ENCODE measurements at regions not wholly inside any gene's neighbourhood (a gene's known extent, or its start where the extent isn't known, plus 50 kb on each side); places are given as distances from the start of the nearest gene placed in this dataset.

- Histone ChIP-seq H4K91ac (replicated peaks; ENCODE audit: insufficient read length, low read length) (no peak overlapping the region), H4K5ac (ENCODE audit: insufficient read length, low read depth, low read length) (no peak overlapping the region), H4K20me1 (replicated peaks in 1 of 2; ENCODE audit: control insufficient read depth in 1 of 2, insufficient read depth in 2 of 2, low read length in 2 of 2) (no peaks in the 10 kb centered on the region), H3K4ac (replicated peaks; ENCODE audit: insufficient read length, low read depth, low read length) (no peak overlapping the region), H3K23ac (ENCODE audit: insufficient read length) (no peak overlapping the region), H3K27ac (ENCODE audit: low read depth, low read length) (no peak overlapping the region), H2BK15ac (ENCODE audit: low read length) (no peak overlapping the region), H3K9me3 (ENCODE audit: insufficient read depth in 2 of 2, low read depth in 1 of 2, low read length in 1 of 2) (no peaks in the 10 kb centered on the region), H3K79me2 (ENCODE audit: control insufficient read depth in 1 of 2, insufficient read depth in 2 of 2, low read length in 2 of 2) (no peaks in the 10 kb centered on the region), H3K9ac (replicated peaks in 1 of 4; ENCODE audit: extremely low read depth in 1 of 4, low read depth in 3 of 4, low read length in 3 of 4) (no peak overlapping the region), H4K8ac (ENCODE audit: extremely low read depth, insufficient read depth, low read length) (no peak overlapping the region), H2AK5ac (ENCODE audit: low read depth, low read length) (no peak overlapping the region), H3K14ac (ENCODE audit: insufficient read length) (no peak overlapping the region), H3K4me1 (replicated peaks in 1 of 4; ENCODE audit: control insufficient read depth in 3 of 4, insufficient read depth in 4 of 4, low read length in 3 of 4) (no peaks in the 10 kb centered on the region), H3K36me3 (ENCODE audit: control insufficient read depth in 2 of 4, insufficient read depth in 4 of 4, low read length in 3 of 4) (no peaks in the 10 kb centered on the region), H2BK5ac (ENCODE audit: low read depth, low read length) (no peak overlapping the region), H2AFZ (ENCODE audit: low read length) (no peak overlapping the region), H3K18ac (ENCODE audit: extremely low read depth, low read length) (no peak overlapping the region), H3K79me1 (ENCODE audit: low read depth, low read length) (no peaks in the 10 kb centered on the region), H2BK120ac (replicated peaks; ENCODE audit: low read depth, low read length) (no peak overlapping the region), H2BK20ac (ENCODE audit: low read length) (no peak overlapping the region), H3K27me3 (replicated peaks in 1 of 4; ENCODE audit: control insufficient read depth in 3 of 4, extremely low read depth in 1 of 4, insufficient read depth in 3 of 4, low read length in 3 of 4) (no peaks in the 10 kb centered on the region), H2BK12ac (ENCODE audit: low read depth, low read length) (no peak overlapping the region), H3K4me2 (ENCODE audit: insufficient read depth in 1 of 2, low read depth in 2 of 2, low read length in 2 of 2) (no peak overlapping the region), H3K23me2 (ENCODE audit: low read depth, low read length) (no peaks in the 10 kb centered on the region), H3K4me3 (ENCODE audit: extremely low read depth in 1 of 4, insufficient read depth in 2 of 4, low read depth in 3 of 4, low read length in 4 of 4) (no peak overlapping the region), H3K56ac (replicated peaks; ENCODE audit: insufficient read length, low read depth, low read length) (no peak overlapping the region)
- no peak for DNase-seq (ENCODE audit: low read depth in 1 of 2, low spot score in 2 of 2)
- CTCF ChIA-PET (ENCODE audit: partially characterized antibody), result no interaction called here
- no peak for FAIRE-seq
- POLR2A ChIA-PET (ENCODE audit: partially characterized antibody), result no interaction called here
- 94% methylated on average over 3 of the region's 3 CpGs; no CpG with 5 or more reads in 1 of the 2 experiments for WGBS, 2 experiments (ENCODE audit: extremely low coverage in 1 of 2, insufficient coverage in 1 of 2, insufficient read length in 1 of 2, insufficient replicate concordance in 2 of 2, low coverage in 1 of 2, low lambda C conversion rate in 2 of 2, missing lambda C conversion rate in 1 of 2)
- TF ChIP-seq RBBP5 (IDR thresholded peaks at IDR 0.05; ENCODE audit: borderline replicate concordance, low read depth, low read length) (no peak), USF2 (IDR thresholded peaks at IDR 0.05; ENCODE audit: low read length) (no peak), ATF3 (IDR thresholded peaks at IDR 0.05; ENCODE audit: insufficient read depth, low read depth, low read length) (no peak), CTCF (IDR thresholded peaks at IDR 0.05; ENCODE audit: control extremely low read depth in 1 of 3, insufficient read depth in 1 of 3, low read depth in 1 of 3, low read length in 3 of 3) (no peak), CBX8 (IDR thresholded peaks at IDR 0.05; ENCODE audit: borderline replicate concordance, low read depth, low read length) (no peak), CTBP2 (IDR thresholded peaks at IDR 0.05; ENCODE audit: borderline replicate concordance, insufficient read depth, insufficient read length, low read length) (no peak), FOSL1 (IDR thresholded peaks at IDR 0.05; ENCODE audit: insufficient read depth, low read depth, low read length) (no peak), YY1 (IDR thresholded peaks at IDR 0.05; ENCODE audit: low read depth, low read length) (no peak), SIRT6 (IDR thresholded peaks at IDR 0.05; ENCODE audit: low read length) (no peak), MAX (IDR thresholded peaks at IDR 0.05) (no peak)
Observed at GRCh38 chr5:58204966-58205365, 254.9 kb downstream of the PLK2 start.

Measured in H1 (cell line).